SK-N-SH treated with all-trans-retinoic acid at 6 μM for 48 hours (cell line): ENCODE measurements at regions not wholly inside any gene's neighbourhood (a gene's known extent, or its start where the extent isn't known, plus 50 kb on each side); places are given as distances from the start of the nearest gene placed in this dataset.

Source experiments
- ATAC-seq: fragments of 200-7000 bp; cut with Tn5 transposase; 3 replicates; pipeline ENCODE4 v1.9.1; 2020; ENCODE audit warnings: mild to moderate bottlenecking, moderate library complexity
- ARNTL ChIP-seq: fragments of 450-650 bp; formaldehyde crosslinking; IDR thresholded peaks from 2 replicates; pipeline ENCODE4 v1.5.0; 2020; ENCODE audit warnings: low read depth, mild to moderate bottlenecking, moderate library complexity, borderline replicate concordance
- BACH2 ChIP-seq: fragments of 250-450 bp; sonication (Bioruptor Pico); IDR thresholded peaks from 2 replicates; pipeline ENCODE4 v1.9.0; 2021; ENCODE audit warnings: mild to moderate bottlenecking, borderline replicate concordance
- ESRRG ChIP-seq: fragments of 250-450 bp; sonication (Bioruptor Pico); IDR thresholded peaks from 2 replicates; pipeline ENCODE4 v1.6.1; 2021; ENCODE audit warnings: mild to moderate bottlenecking
- GLIS3 ChIP-seq: fragments of 250-450 bp; sonication (Bioruptor Pico); IDR thresholded peaks from 2 replicates; pipeline ENCODE4 v1.5.0; 2020; ENCODE audit warnings: mild to moderate bottlenecking, moderate library complexity
- ISL1 ChIP-seq: fragments of 250-450 bp; sonication (Bioruptor Pico); IDR thresholded peaks from 2 replicates; pipeline ENCODE4 v2.1.2; 2022; ENCODE audit warnings: mild to moderate bottlenecking, moderate library complexity
- OSR1 ChIP-seq: fragments of 250-450 bp; sonication (Bioruptor Pico); IDR thresholded peaks from 2 replicates; pipeline ENCODE4 v1.8.0; 2022; ENCODE audit warnings: moderate library complexity, mild to moderate bottlenecking, inconsistent platforms
- PATZ1 ChIP-seq: fragments of 250-450 bp; sonication (Bioruptor Pico); IDR thresholded peaks from 2 replicates; pipeline ENCODE4 v1.8.0; 2020; ENCODE audit warnings: mild to moderate bottlenecking, moderate library complexity, borderline replicate concordance
- PPARA ChIP-seq: fragments of 250-450 bp; sonication (Bioruptor Pico); IDR thresholded peaks from 2 replicates; pipeline ENCODE4 v1.5.0; 2020; ENCODE audit warnings: mild to moderate bottlenecking, borderline replicate concordance
- SNAI2 ChIP-seq: fragments of 250-450 bp; sonication (Bioruptor Pico); IDR thresholded peaks from 2 replicates; pipeline ENCODE4 v1.5.0; 2020; ENCODE audit warnings: mild to moderate bottlenecking, moderate library complexity
- TOX ChIP-seq: fragments of 250-450 bp; sonication (Bioruptor Pico); IDR thresholded peaks from 2 replicates; pipeline ENCODE4 v1.8.0; 2021; ENCODE audit warnings: mild to moderate bottlenecking, moderate library complexity, borderline replicate concordance
- TSHZ2 ChIP-seq: fragments of 250-450 bp; sonication (Bioruptor Pico); IDR thresholded peaks from 2 replicates; pipeline ENCODE4 v1.5.0; 2020; ENCODE audit warnings: mild to moderate bottlenecking, moderate library complexity
- ZC3H10 ChIP-seq: fragments of 250-450 bp; sonication (Bioruptor Pico); IDR thresholded peaks from 2 replicates; pipeline ENCODE4 v1.5.1; 2021; ENCODE audit warnings: mild to moderate bottlenecking, moderate library complexity
- ZFP3 ChIP-seq: fragments of 250-450 bp; sonication (Bioruptor Pico); IDR thresholded peaks from 2 replicates; pipeline ENCODE4 v1.5.0; 2020; ENCODE audit warnings: mild to moderate bottlenecking, moderate library complexity
- ZFP30 ChIP-seq: fragments of 450-650 bp; formaldehyde crosslinking; IDR thresholded peaks from 2 replicates; pipeline ENCODE4 v1.5.0; 2022; ENCODE audit warnings: mild to moderate bottlenecking, moderate library complexity
- ZNF8 ChIP-seq: fragments of 450-650 bp; formaldehyde crosslinking; IDR thresholded peaks from 2 replicates; pipeline ENCODE4 v1.5.0; 2020; ENCODE audit warnings: mild to moderate bottlenecking, moderate library complexity
- TF ChIP-seq, protein P1 (sequence below): fragments of 250-450 bp; sonication (Bioruptor Pico); IDR thresholded peaks from 2 replicates; pipeline ENCODE4 v1.5.1; 2020; ENCODE audit warnings: low read depth, mild to moderate bottlenecking, moderate library complexity
- TF ChIP-seq, protein P2 (sequence below): fragments of 250-450 bp; sonication (Bioruptor Pico); IDR thresholded peaks from 2 replicates; pipeline ENCODE4 v1.5.1; 2021; ENCODE audit warnings: mild to moderate bottlenecking, moderate library complexity
- TF ChIP-seq, protein P3 (sequence below): fragments of 250-450 bp; sonication (Bioruptor Pico); IDR thresholded peaks from 2 replicates; pipeline ENCODE4 v1.8.0; 2021; ENCODE audit warnings: low read depth, mild to moderate bottlenecking, moderate library complexity, borderline replicate concordance

- TF ChIP-seq TSHZ2 (no peak), ESRRG (CRISPR knock-in tag) (no peak), ZFP3 (CRISPR knock-in tag) (no peak), PATZ1 (CRISPR knock-in tag) (no peak), TOX (CRISPR knock-in tag) (no peak), BACH2 (CRISPR knock-in tag) (no peak), OSR1 (no peak), ZC3H10 (CRISPR knock-in tag) (no peak)
These were observed 332.5 kb downstream of the CCER1 start (continued) for GRCh38 chr12:90622431-90622830.

GRCh38 chr12:90621927-90622326, 333.0 kb downstream of the CCER1 start:
- TF ChIP-seq, protein P1, sequence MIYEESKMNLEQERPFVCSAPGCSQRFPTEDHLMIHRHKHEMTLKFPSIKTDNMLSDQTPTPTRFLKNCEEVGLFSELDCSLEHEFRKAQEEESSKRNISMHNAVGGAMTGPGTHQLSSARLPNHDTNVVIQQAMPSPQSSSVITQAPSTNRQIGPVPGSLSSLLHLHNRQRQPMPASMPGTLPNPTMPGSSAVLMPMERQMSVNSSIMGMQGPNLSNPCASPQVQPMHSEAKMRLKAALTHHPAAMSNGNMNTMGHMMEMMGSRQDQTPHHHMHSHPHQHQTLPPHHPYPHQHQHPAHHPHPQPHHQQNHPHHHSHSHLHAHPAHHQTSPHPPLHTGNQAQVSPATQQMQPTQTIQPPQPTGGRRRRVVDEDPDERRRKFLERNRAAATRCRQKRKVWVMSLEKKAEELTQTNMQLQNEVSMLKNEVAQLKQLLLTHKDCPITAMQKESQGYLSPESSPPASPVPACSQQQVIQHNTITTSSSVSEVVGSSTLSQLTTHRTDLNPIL: no peak
- TF ChIP-seq ARNTL (CRISPR knock-in tag): no peak
- TF ChIP-seq ISL1 (CRISPR knock-in tag): no peak
- TF ChIP-seq, protein P2, sequence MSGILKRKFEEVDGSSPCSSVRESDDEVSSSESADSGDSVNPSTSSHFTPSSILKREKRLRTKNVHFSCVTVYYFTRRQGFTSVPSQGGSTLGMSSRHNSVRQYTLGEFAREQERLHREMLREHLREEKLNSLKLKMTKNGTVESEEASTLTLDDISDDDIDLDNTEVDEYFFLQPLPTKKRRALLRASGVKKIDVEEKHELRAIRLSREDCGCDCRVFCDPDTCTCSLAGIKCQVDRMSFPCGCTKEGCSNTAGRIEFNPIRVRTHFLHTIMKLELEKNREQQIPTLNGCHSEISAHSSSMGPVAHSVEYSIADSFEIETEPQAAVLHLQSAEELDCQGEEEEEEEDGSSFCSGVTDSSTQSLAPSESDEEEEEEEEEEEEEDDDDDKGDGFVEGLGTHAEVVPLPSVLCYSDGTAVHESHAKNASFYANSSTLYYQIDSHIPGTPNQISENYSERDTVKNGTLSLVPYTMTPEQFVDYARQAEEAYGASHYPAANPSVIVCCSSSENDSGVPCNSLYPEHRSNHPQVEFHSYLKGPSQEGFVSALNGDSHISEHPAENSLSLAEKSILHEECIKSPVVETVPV: no peak
- TF ChIP-seq SNAI2 (CRISPR knock-in tag): no peak
- TF ChIP-seq ESRRG (CRISPR knock-in tag): no peak
- TF ChIP-seq GLIS3 (CRISPR knock-in tag): no peak
- TF ChIP-seq BACH2 (CRISPR knock-in tag): no peak
- TF ChIP-seq, protein P3, sequence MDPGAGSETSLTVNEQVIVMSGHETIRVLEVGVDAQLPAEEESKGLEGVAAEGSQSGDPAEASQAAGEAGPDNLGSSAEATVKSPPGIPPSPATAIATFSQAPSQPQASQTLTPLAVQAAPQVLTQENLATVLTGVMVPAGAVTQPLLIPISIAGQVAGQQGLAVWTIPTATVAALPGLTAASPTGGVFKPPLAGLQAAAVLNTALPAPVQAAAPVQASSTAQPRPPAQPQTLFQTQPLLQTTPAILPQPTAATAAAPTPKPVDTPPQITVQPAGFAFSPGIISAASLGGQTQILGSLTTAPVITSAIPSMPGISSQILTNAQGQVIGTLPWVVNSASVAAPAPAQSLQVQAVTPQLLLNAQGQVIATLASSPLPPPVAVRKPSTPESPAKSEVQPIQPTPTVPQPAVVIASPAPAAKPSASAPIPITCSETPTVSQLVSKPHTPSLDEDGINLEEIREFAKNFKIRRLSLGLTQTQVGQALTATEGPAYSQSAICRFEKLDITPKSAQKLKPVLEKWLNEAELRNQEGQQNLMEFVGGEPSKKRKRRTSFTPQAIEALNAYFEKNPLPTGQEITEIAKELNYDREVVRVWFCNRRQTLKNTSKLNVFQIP: no peak
- no peak for TF ChIP-seq PPARA (CRISPR knock-in tag)
- TF ChIP-seq ZFP30 (CRISPR knock-in tag): no peak
- TF ChIP-seq TSHZ2: no peak
- TF ChIP-seq ZC3H10 (CRISPR knock-in tag): no peak
- TF ChIP-seq PATZ1 (CRISPR knock-in tag): no peak
- no peak for TF ChIP-seq OSR1
- TF ChIP-seq TOX (CRISPR knock-in tag): no peak
- TF ChIP-seq ZNF8 (CRISPR knock-in tag): no peak

More at GRCh38 chr12:90621927-90622326, 333.0 kb downstream of the CCER1 start:
- ATAC-seq: no peak
